Type B pancreatic cell (in vitro differentiated cells): ENCODE measurements at regions not wholly inside any gene's neighbourhood (a gene's known extent, or its start where the extent isn't known, plus 50 kb on each side); places are given as distances from the start of the nearest gene placed in this dataset.

Experiments used
- DNase-seq: peaks from one replicate; pipeline ENCODE4 v3.0.0; 2021; ENCODE audit warnings: mixed read lengths; ENCODE audit not compliant: unreplicated experiment; ENCODE audit errors: extremely low spot score
- H3K27ac Mint-ChIP-seq: 2 replicates; pipeline ENCODE4 v1.8.0; 2021; ENCODE audit warnings: mild to moderate bottlenecking, mixed read lengths
- H3K27me3 Mint-ChIP-seq: 2 replicates; pipeline ENCODE4 v1.8.0; 2021; ENCODE audit warnings: mixed read lengths
- H3K36me3 Mint-ChIP-seq: 2 replicates; pipeline ENCODE4 v1.8.0; 2021; ENCODE audit warnings: mixed read lengths
- H3K4me1 Mint-ChIP-seq: one replicate; pipeline ENCODE4 v1.8.0; 2021; ENCODE audit warnings: mixed read lengths; ENCODE audit not compliant: unreplicated experiment
- H3K4me3 Mint-ChIP-seq: 2 replicates; pipeline ENCODE4 v1.8.0; 2021; ENCODE audit warnings: mild to moderate bottlenecking, mixed read lengths
- H3K9me3 Mint-ChIP-seq: 2 replicates; pipeline ENCODE4 v1.8.0; 2021; ENCODE audit warnings: mixed read lengths
- TF ChIP-seq, protein P1 (sequence below): fragments of 200-600 bp; sonication (generic); conservative IDR thresholded peaks from 2 replicates; pipeline ENCODE4 v1.5.0; 2021; ENCODE audit warnings: antibody characterized with exemption, mild to moderate bottlenecking

DNA sequence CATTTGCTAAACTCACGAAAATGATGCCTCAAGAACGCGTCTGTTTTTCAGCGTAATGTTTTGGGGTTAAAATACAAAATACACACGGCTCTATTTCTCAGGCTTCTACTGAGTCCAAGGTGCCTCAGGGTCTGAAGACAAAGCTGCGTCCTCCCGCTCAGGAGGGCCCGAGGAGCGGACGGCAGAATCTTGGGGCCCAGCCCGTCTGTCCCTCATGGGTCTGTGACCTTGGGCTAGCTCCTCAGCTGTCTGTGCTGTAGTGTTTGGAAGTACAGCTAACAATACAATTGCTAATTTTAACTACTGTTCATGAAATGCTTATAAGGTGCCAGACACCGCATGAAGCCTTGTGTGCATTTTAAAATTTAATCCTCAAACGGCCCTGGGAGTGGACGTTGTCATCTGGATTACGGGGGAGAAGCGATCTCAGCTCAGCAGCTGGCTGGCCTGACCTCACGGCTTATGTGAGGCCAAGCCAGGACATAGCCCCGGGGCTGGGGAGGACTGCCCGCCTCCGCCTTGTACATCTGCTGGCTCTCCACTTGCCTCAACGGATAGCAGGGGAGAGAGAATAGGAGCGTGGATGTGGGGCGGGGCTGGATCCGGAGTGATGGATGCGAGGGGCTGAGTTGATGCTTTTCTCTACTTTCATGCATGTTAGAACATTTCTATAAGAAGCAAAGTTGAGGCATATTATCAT, 357.4 kb downstream of the GLRX3 start:
- H3K4me3 Mint-ChIP-seq = no peak overlapping the region
- H3K9me3 Mint-ChIP-seq = no peaks in the 10 kb centered on the region
- no peak for DNase-seq
- no peaks in the 10 kb centered on the region for H3K36me3 Mint-ChIP-seq
- no peak overlapping the region for H3K27ac Mint-ChIP-seq
- TF ChIP-seq, protein P1, sequence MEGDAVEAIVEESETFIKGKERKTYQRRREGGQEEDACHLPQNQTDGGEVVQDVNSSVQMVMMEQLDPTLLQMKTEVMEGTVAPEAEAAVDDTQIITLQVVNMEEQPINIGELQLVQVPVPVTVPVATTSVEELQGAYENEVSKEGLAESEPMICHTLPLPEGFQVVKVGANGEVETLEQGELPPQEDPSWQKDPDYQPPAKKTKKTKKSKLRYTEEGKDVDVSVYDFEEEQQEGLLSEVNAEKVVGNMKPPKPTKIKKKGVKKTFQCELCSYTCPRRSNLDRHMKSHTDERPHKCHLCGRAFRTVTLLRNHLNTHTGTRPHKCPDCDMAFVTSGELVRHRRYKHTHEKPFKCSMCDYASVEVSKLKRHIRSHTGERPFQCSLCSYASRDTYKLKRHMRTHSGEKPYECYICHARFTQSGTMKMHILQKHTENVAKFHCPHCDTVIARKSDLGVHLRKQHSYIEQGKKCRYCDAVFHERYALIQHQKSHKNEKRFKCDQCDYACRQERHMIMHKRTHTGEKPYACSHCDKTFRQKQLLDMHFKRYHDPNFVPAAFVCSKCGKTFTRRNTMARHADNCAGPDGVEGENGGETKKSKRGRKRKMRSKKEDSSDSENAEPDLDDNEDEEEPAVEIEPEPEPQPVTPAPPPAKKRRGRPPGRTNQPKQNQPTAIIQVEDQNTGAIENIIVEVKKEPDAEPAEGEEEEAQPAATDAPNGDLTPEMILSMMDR = no peak
- peaks cover 9% of the 10 kb centered on the region for H3K27me3 Mint-ChIP-seq
- peaks cover 17% of the 10 kb centered on the region for H3K4me1 Mint-ChIP-seq

DNA sequence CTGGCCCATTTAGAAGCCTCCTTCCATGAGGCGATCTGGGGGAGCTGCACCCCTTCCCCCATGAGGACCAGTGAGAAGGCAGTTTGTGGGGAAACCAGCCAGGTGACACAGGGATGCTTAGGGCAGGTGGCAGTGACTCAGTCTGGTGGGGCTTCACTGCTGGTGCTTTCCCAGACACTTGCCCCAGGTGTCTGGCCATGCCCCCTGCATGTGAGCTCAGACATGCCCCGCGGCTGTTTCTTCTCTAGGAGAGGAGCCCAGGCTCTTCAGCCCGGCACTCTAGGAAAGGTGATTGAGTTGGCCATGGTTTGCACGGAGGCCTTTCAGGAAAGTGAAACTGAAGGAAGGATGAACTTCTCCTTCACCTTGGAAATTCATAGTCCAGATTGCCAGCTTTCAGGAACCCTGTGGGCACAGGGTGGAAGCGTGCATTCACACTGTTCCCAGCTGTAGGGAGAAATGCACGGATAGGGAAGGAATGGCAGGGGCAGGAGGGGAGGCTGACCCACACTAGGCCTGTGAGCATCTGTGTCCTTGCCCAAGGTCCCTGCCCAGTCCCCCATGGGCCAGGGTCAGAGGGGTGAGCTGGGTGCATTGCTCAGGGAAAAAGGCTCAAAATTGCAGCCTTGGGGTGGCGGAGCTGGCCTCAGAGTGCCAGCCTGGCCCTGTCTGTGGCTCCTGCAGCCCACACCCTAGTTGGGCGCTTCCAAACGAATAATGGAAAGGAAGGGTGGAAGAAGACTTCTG, 359.1 kb downstream of the GLRX3 start:
- Mint-ChIP-seq H3K4me1 (peaks cover 16% of the 10 kb centered on the region), H3K36me3 (no peaks in the 10 kb centered on the region), H3K27ac (no peak overlapping the region), H3K4me3 (no peak overlapping the region), H3K27me3 (peaks cover 19% of the 10 kb centered on the region), H3K9me3 (no peaks in the 10 kb centered on the region)
- TF ChIP-seq, protein P1 = no peak
- DNase-seq = no peak

DNA sequence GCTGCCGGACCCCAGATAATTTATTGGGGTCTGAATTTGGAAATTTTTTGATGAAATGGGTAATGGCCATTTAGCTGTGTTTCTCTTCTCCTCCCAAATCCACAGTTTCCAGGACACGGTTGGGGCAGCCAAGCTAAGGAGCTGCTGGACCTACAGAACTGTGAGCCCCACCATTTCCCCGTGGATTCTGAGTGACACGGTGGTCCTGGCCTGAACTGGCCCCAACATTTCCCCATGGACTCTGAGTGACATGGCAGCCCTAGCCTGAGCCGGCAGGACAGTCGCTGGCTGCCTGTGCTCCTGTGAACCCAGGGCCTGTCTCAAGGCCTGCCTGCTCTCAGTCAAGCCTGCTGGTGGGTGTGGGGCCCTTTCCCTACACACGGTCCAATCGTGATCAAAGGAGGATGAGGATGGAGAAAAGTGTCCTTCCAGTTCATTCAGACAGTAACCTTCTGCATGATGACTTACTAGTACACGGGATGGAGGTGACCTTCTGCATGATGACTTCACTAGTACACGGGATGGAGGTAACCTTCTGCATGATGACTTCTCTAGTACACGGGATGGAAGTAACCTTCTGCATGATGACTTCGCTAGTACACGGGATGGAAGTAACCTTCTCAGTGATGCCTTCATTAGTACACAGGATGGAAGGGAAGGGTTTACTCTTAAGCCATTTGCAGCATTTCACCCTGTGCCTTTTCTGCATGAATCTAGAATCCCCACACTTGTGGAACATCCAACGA, 359.9 kb downstream of the GLRX3 start:
- Mint-ChIP-seq H3K4me3 (no peak overlapping the region), H3K9me3 (no peaks in the 10 kb centered on the region), H3K36me3 (no peaks in the 10 kb centered on the region), H3K27ac (no peak overlapping the region), H3K27me3 (peaks cover 22% of the 10 kb centered on the region), H3K4me1 (peaks cover 10% of the 10 kb centered on the region)
- no peak for DNase-seq
- TF ChIP-seq, protein P1 = no peak

DNA sequence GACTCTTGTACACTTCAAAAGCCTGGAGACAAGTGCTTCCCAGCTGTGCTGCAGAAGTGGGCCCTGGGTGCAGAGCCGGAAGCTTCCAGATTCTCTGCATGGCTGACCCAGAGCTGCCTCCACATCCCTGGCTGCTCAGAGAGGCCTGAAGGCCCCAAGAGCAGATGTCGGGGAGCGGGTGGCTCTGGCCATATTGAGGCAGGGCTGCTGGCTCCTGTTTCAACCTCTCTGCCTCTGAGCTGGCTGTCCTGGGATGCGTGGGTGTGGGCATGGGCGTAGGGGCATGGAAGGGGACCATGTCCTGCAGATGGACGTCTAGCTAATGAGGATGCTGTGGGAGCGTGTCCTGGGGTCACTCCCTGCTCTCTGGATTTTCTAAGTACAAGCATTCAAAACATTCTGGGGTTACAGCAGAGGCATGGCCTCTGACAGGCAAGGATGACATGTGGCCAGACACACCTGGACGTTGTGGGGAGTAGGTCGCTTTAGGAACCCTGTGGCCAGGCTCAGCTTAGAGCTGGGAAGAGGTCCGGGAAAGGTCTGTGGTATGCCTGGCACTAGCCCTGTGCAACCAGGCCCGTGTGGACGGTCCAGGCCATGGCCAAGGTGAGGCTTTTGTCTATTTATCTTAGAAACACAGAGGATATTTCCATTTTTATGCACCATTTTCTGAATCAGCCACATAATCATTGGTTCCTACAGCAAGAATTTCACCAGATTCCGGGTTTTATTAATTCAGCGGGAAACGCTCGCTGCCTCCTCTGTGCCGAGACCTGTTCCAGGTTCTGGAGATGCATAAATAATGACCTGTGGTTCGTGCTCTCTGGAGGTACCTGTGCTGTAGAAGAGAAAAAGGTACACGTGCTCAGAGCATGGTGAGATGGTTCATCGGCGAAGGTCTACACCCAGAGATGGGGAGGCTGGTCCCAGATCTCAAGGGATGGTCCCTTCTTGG, 361.1 kb downstream of the GLRX3 start:
- no peak for DNase-seq
- TF ChIP-seq, protein P1 = no peak
- H3K9me3 Mint-ChIP-seq = no peaks in the 10 kb centered on the region
- H3K4me1 Mint-ChIP-seq = peaks cover 10% of the 10 kb centered on the region
- H3K27ac Mint-ChIP-seq = no peak overlapping the region
- H3K27me3 Mint-ChIP-seq = peaks cover 27% of the 10 kb centered on the region
- no peak overlapping the region for H3K4me3 Mint-ChIP-seq
- no peaks in the 10 kb centered on the region for H3K36me3 Mint-ChIP-seq

DNA sequence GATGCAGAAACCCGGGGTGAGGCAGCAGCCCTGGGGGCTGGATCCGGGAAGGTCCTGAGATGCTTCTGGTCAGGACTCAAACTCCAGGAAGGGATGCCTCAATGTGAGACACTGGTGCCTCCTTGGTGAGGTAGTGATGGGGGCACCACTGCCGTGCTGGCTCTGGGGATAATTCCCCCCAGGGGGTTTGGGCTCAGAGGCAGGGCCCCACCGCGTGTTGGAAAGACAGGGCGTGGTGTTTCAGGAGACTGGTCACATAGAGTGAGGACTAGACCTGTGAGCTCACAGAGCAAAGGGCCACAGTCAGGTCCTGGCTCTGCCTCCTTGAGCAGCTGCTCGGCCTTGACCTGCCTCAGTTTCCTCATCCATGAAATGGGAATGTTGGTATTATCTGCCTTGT, 361.9 kb downstream of the GLRX3 start:
- peak; percentile 47 for DNase-seq
- Mint-ChIP-seq H3K27ac (no peak overlapping the region), H3K4me1 (peaks cover 7% of the 10 kb centered on the region), H3K36me3 (no peaks in the 10 kb centered on the region), H3K4me3 (no peak overlapping the region), H3K27me3 (peaks cover 31% of the 10 kb centered on the region), H3K9me3 (no peaks in the 10 kb centered on the region)
- TF ChIP-seq, protein P1 = no peak
